ENCODE measurements at regions not wholly inside any gene's neighbourhood (a gene's known extent, or its start where the extent isn't known, plus 50 kb on each side); places are given as distances from the start of the nearest gene placed in this dataset.

DNA sequence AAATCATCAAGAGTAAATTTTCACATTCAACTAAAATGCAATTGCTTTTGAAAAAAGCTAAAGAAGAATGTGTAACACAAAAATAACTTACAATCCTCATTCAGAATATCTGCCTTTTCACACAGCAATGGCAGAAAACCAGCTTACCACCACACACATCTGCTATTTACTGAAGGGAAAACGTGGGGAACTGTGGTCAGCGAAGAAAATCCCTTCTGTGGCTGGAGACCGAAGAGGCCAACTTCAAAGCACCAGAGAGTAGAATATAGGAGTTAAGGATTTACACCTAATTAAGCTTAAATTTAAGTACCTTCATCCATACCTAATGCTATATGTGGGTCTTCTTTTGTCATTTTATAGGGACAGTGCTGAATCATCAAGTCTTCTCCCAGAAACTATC is 339.6 kb downstream of the DEPDC1B start:
- peaks cover 0 to 6% (median 0%) of the 10 kb centered on the region in 11 donors for H3K9me3 Mint-ChIP-seq
- H3K4me3 Mint-ChIP-seq = no peak overlapping the region
- intact Hi-C loops (cut with micrococcal nuclease) = no loop called here
- POLR2A ChIA-PET = no interaction called here
- no peaks in the 10 kb centered on the region for H3K27me3 Mint-ChIP-seq
- Histone ChIP-seq H3K27ac (ENCODE audit: low read depth, low read length) (no peak overlapping the region), H3K9me3 (ENCODE audit: control insufficient read depth in 2 of 3, low read length in 3 of 3) (no peaks in the 10 kb centered on the region), H3K4me3 (ENCODE audit: low read length) (no peak overlapping the region), H3K27me3 (ENCODE audit: control insufficient read depth in 2 of 2, insufficient read depth in 2 of 2, low read length in 2 of 2) (no peaks in the 10 kb centered on the region), H3K36me3 (ENCODE audit: control insufficient read depth in 2 of 3, insufficient read depth in 3 of 3, low read length in 3 of 3) (no peaks in the 10 kb centered on the region), H3K4me1 (ENCODE audit: control insufficient read depth in 2 of 2, insufficient read depth in 2 of 2, low read length in 2 of 2) (no peaks in the 10 kb centered on the region)
- ATAC-seq (no peak), DNase-seq (no peak)
- H3K27ac Mint-ChIP-seq = no peak overlapping the region
- no peaks in the 10 kb centered on the region for H3K36me3 Mint-ChIP-seq
- CTCF ChIA-PET = no interaction called here
- H3K4me1 Mint-ChIP-seq = no peaks in the 10 kb centered on the region

DNA sequence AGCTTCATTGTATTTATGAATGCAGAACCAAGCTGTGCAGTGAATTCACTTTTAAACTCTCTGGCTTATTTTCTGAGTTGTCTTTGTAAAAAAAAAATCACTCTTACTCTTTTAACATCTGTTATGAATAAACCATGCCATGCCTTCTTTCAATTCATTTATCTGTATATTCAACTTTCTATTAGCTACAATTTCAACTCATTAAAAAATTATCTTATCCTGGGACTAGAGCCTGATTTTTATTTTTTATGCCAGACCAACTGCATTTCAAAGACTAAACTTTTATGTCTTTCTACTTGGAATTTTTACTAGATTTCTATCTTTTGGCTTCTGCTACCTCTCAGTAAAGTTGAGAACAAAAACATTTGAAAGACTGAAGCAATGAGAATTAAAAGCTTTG is 342.7 kb downstream of the DEPDC1B start:
- POLR2A ChIA-PET = interaction anchor here (0.7 kb wide), 1 partner anchor 28 kb away, joined by 4 read pairs; no protein-coding TSS in a partner anchor
- Mint-ChIP-seq H3K4me3 (no peak overlapping the region), H3K4me1 (no peaks in the 10 kb centered on the region), H3K27me3 (no peaks in the 10 kb centered on the region), H3K36me3 (no peaks in the 10 kb centered on the region), H3K27ac (no peak overlapping the region), H3K9me3 (peaks cover 0 to 6% (median 0%) of the 10 kb centered on the region in 11 donors)
- Histone ChIP-seq H3K4me3 (ENCODE audit: low read length) (no peak overlapping the region), H3K27me3 (ENCODE audit: control insufficient read depth in 2 of 2, insufficient read depth in 2 of 2, low read length in 2 of 2) (no peaks in the 10 kb centered on the region), H3K27ac (ENCODE audit: low read depth, low read length) (no peak overlapping the region), H3K9me3 (ENCODE audit: control insufficient read depth in 2 of 3, low read length in 3 of 3) (no peaks in the 10 kb centered on the region), H3K36me3 (ENCODE audit: control insufficient read depth in 2 of 3, insufficient read depth in 3 of 3, low read length in 3 of 3) (no peaks in the 10 kb centered on the region), H3K4me1 (ENCODE audit: control insufficient read depth in 2 of 2, insufficient read depth in 2 of 2, low read length in 2 of 2) (no peaks in the 10 kb centered on the region)
- intact Hi-C loops (cut with micrococcal nuclease) = no loop called here
- DNase-seq (no peak), ATAC-seq (no peak)
- CTCF ChIA-PET = no interaction called here

DNA sequence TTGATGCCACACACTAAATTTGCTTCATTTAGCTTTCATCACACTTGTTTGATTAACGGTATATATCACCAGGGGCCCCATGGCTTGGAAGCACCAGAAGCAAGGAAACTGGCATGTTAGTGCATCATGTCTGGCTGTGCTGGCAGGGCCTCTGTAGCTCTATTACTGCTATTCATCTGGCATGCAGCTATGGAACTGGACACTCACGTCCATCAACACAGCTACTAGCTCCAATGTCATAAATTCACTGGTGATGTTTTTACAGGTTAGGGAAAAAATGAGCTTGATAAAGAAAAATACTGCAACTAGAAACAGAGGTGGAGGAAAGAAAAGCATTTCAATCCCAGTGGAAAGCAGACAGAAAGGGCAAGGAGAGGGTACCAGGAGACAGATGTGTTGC is 343.2 kb downstream of the DEPDC1B start:
- H3K36me3 ChIP-seq (ENCODE audit: control insufficient read depth in 2 of 3, insufficient read depth in 3 of 3, low read length in 3 of 3) = no peaks in the 10 kb centered on the region
- no peaks in the 10 kb centered on the region for H3K4me1 Mint-ChIP-seq
- no peak for ATAC-seq
- no peak overlapping the region for H3K27ac ChIP-seq (ENCODE audit: low read depth, low read length)
- H3K4me3 ChIP-seq (ENCODE audit: low read length) = no peak overlapping the region
- no peak for DNase-seq
- ChIA-PET CTCF (interaction anchor here (0.7 kb wide), 1 partner anchor 52 kb away, joined by 3 read pairs; no protein-coding TSS in a partner anchor), POLR2A (interaction anchor here (0.6 kb wide), 1 partner anchor 106 kb away, joined by 3 read pairs; no protein-coding TSS in a partner anchor)
- H3K9me3 ChIP-seq (ENCODE audit: control insufficient read depth in 2 of 3, low read length in 3 of 3) = no peaks in the 10 kb centered on the region
- no peaks in the 10 kb centered on the region for H3K27me3 ChIP-seq (ENCODE audit: control insufficient read depth in 2 of 2, insufficient read depth in 2 of 2, low read length in 2 of 2)
- intact Hi-C loops (cut with micrococcal nuclease) = no loop called here
- no peak overlapping the region for H3K4me3 Mint-ChIP-seq
- H3K9me3 Mint-ChIP-seq = peaks cover 0 to 10% (median 0%) of the 10 kb centered on the region in 11 donors
- no peaks in the 10 kb centered on the region for H3K27me3 Mint-ChIP-seq
- H3K4me1 ChIP-seq (ENCODE audit: control insufficient read depth in 2 of 2, insufficient read depth in 2 of 2, low read length in 2 of 2) = no peaks in the 10 kb centered on the region
- H3K27ac Mint-ChIP-seq = no peak overlapping the region
- no peaks in the 10 kb centered on the region for H3K36me3 Mint-ChIP-seq

GRCh38 chr5:60355181-60355580 is 344.8 kb downstream of the DEPDC1B start:
- ChIA-PET CTCF (no interaction called here), POLR2A (no interaction called here)
- Histone ChIP-seq H3K9me3 (ENCODE audit: control insufficient read depth in 2 of 3, low read length in 3 of 3) (no peaks in the 10 kb centered on the region), H3K4me1 (ENCODE audit: control insufficient read depth in 2 of 2, insufficient read depth in 2 of 2, low read length in 2 of 2) (no peaks in the 10 kb centered on the region), H3K27me3 (ENCODE audit: control insufficient read depth in 2 of 2, insufficient read depth in 2 of 2, low read length in 2 of 2) (no peaks in the 10 kb centered on the region), H3K27ac (ENCODE audit: low read depth, low read length) (no peak overlapping the region), H3K4me3 (ENCODE audit: low read length) (no peak overlapping the region), H3K36me3 (ENCODE audit: control insufficient read depth in 2 of 3, insufficient read depth in 3 of 3, low read length in 3 of 3) (no peaks in the 10 kb centered on the region)
- Mint-ChIP-seq H3K4me1 (no peaks in the 10 kb centered on the region), H3K36me3 (no peaks in the 10 kb centered on the region), H3K9me3 (peaks cover 0 to 10% (median 0%) of the 10 kb centered on the region in 11 donors), H3K27ac (no peak overlapping the region), H3K4me3 (no peak overlapping the region), H3K27me3 (no peaks in the 10 kb centered on the region)
- intact Hi-C loops (cut with micrococcal nuclease) = no loop called here
- DNase-seq (no peak), ATAC-seq (no peak)

DNA sequence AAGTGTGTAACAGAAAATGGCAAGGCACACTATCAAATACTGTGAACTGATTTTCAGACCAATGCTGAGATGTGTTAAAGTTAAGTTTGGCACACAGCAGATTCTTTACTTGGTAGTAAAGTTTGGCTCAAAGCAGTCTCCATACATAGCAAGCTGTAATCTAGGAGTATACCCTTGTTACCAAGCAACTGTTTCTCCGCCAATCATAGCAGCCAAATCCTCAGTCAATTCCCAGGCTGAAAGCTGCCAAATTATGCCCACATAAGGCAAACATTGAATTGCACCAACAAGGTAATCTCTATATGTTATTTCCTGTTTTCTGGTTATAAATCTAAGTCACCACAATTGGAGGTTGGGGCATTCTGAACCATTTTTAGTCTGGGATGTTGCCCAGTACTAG is 345.7 kb downstream of the DEPDC1B start:
- H3K27ac ChIP-seq (ENCODE audit: low read depth, low read length) = no peak overlapping the region
- Mint-ChIP-seq H3K4me3 (no peak overlapping the region), H3K27me3 (no peaks in the 10 kb centered on the region), H3K9me3 (peaks cover 0 to 4% (median 0%) of the 10 kb centered on the region in 11 donors), H3K4me1 (no peaks in the 10 kb centered on the region), H3K36me3 (no peaks in the 10 kb centered on the region), H3K27ac (no peak overlapping the region)
- no peaks in the 10 kb centered on the region for H3K9me3 ChIP-seq (ENCODE audit: control insufficient read depth in 2 of 3, low read length in 3 of 3)
- ChIA-PET CTCF (no interaction called here), POLR2A (no interaction called here)
- H3K4me3 ChIP-seq (ENCODE audit: low read length) = no peak overlapping the region
- no peaks in the 10 kb centered on the region for H3K4me1 ChIP-seq (ENCODE audit: control insufficient read depth in 2 of 2, insufficient read depth in 2 of 2, low read length in 2 of 2)
- intact Hi-C loops (cut with micrococcal nuclease) = no loop called here
- H3K27me3 ChIP-seq (ENCODE audit: control insufficient read depth in 2 of 2, insufficient read depth in 2 of 2, low read length in 2 of 2) = no peaks in the 10 kb centered on the region
- no peak for DNase-seq
- H3K36me3 ChIP-seq (ENCODE audit: control insufficient read depth in 2 of 3, insufficient read depth in 3 of 3, low read length in 3 of 3) = no peaks in the 10 kb centered on the region
- no peak for ATAC-seq

- no peak overlapping the region for H3K27ac ChIP-seq (ENCODE audit: low read depth, low read length)
- ChIA-PET CTCF (no interaction called here), POLR2A (no interaction called here)
- Mint-ChIP-seq H3K9me3 (peaks cover 0 to 4% (median 0%) of the 10 kb centered on the region in 11 donors), H3K27ac (no peak overlapping the region), H3K4me3 (no peak overlapping the region), H3K36me3 (no peaks in the 10 kb centered on the region), H3K4me1 (no peaks in the 10 kb centered on the region), H3K27me3 (no peaks in the 10 kb centered on the region)
- DNase-seq (no peak), ATAC-seq (no peak)
- H3K36me3 ChIP-seq (ENCODE audit: control insufficient read depth in 2 of 3, insufficient read depth in 3 of 3, low read length in 3 of 3) = no peaks in the 10 kb centered on the region
- no peaks in the 10 kb centered on the region for H3K9me3 ChIP-seq (ENCODE audit: control insufficient read depth in 2 of 3, low read length in 3 of 3)
- H3K4me1 ChIP-seq (ENCODE audit: control insufficient read depth in 2 of 2, insufficient read depth in 2 of 2, low read length in 2 of 2) = no peaks in the 10 kb centered on the region
- no peak overlapping the region for H3K4me3 ChIP-seq (ENCODE audit: low read length)
- intact Hi-C loops (cut with micrococcal nuclease) = no loop called here
- no peaks in the 10 kb centered on the region for H3K27me3 ChIP-seq (ENCODE audit: control insufficient read depth in 2 of 2, insufficient read depth in 2 of 2, low read length in 2 of 2)
Measured at GRCh38 chr5:60352992-60353599, 346.9 kb downstream of the DEPDC1B start.

DNA sequence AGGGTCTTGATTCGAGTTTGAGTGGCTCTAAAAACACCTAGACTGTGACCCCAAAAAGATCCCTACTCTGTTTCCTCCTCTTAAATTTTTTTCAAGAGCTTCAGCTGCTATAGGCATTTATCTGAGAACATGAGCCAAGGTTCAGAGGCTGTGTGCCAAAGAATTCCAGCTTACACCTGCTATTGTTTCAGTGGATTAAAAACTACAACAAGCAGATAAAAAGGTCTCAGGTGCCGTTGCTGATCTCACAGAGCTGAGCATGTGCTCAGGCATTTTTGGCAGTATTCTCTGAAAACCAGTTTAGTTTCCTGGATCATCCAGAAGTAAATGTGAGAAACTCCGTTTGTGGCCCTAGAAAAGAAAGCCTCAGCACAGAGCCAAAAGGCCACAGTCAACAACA is 349.2 kb downstream of the DEPDC1B start:
- Histone ChIP-seq H3K27ac (ENCODE audit: low read depth, low read length) (no peak overlapping the region), H3K36me3 (ENCODE audit: control insufficient read depth in 2 of 3, insufficient read depth in 3 of 3, low read length in 3 of 3) (no peaks in the 10 kb centered on the region), H3K9me3 (ENCODE audit: control insufficient read depth in 2 of 3, low read length in 3 of 3) (no peaks in the 10 kb centered on the region), H3K4me1 (ENCODE audit: control insufficient read depth in 2 of 2, insufficient read depth in 2 of 2, low read length in 2 of 2) (no peaks in the 10 kb centered on the region), H3K27me3 (ENCODE audit: control insufficient read depth in 2 of 2, insufficient read depth in 2 of 2, low read length in 2 of 2) (no peaks in the 10 kb centered on the region), H3K4me3 (ENCODE audit: low read length) (no peak overlapping the region)
- no peak for ATAC-seq
- H3K27ac Mint-ChIP-seq = no peak overlapping the region
- ChIA-PET CTCF (no interaction called here), POLR2A (no interaction called here)
- DNase-seq = no peak
- no peaks in the 10 kb centered on the region for H3K36me3 Mint-ChIP-seq
- no peaks in the 10 kb centered on the region for H3K4me1 Mint-ChIP-seq
- H3K4me3 Mint-ChIP-seq = no peak overlapping the region
- intact Hi-C loops (cut with micrococcal nuclease) = no loop called here
- no peaks in the 10 kb centered on the region for H3K27me3 Mint-ChIP-seq
- peaks cover 0 to 4% (median 0%) of the 10 kb centered on the region in 11 donors for H3K9me3 Mint-ChIP-seq
